HepG2 (cell line): ENCODE measurements at regions not wholly inside any gene's neighbourhood (a gene's known extent, or its start where the extent isn't known, plus 50 kb on each side); places are given as distances from the start of the nearest gene placed in this dataset.

Experiments used
- ATAC-seq: fragments of 200-7000 bp; cut with Tn5 transposase; 3 replicates; pipeline ENCODE4 v1.9.1; 2020; ENCODE audit warnings: mild to moderate bottlenecking, moderate library complexity
- BruUV-seq: library from RNA; stranded (reverse); fragments of 400-500 nt; replicated peaks from 2 replicates; lab custom pipeline; 2021; lab: Mats Ljungman, UMichigan
- CTCF ChIA-PET: fragments of 300-600 bp; formaldehyde crosslinking; extraction: SDS; loops from one replicate; lab custom pipeline; 2021; ENCODE audit warnings: low total read pairs, inconsistent platforms, low intra/inter-chr PET ratio; lab: Yijun Ruan, JAX
- POLR2A ChIA-PET: fragments of 350-600 bp; sonication (Branson Sonifier 250); formaldehyde crosslinking; loops from one replicate; lab custom pipeline; 2020; ENCODE audit warnings: antibody characterized with exemption, inconsistent platforms; lab: Yijun Ruan, JAX
- DNase-seq: peaks from one replicate; pipeline ENCODE4 v3.0.0-alpha.2; 2015; ENCODE audit warnings: low spot score
- FAIRE-seq: peaks from 3 replicates; lab custom pipeline; 2011; peaks lifted over from hg19 to GRCh38; lab: Jason Lieb, UNC
- H2AFZ ChIP-seq: one replicate; pipeline ENCODE4 v1.6.1; 2011; ENCODE audit warnings: low read length, inconsistent platforms
- H3K27ac ChIP-seq: fragments of 300-600 bp; 3 replicates; pipeline ENCODE4 v1.8.0; 2011; ENCODE audit warnings: mixed run types, mild to moderate bottlenecking, mixed read lengths, low read length, inconsistent platforms; ENCODE audit not compliant: insufficient read depth; ENCODE audit errors: extremely low read length
- H3K27me3 ChIP-seq, 2 experiments: fragments of 200-600 bp in 1 of 2; 2 replicates in 1 of 2; 3 replicates in 1 of 2; pipeline versions ENCODE4 v1.6.0 to v1.8.0; 2011; ENCODE audit warnings: low read length in 2 of 2, mild to moderate bottlenecking in 2 of 2, moderate library complexity in 2 of 2, inconsistent platforms in 1 of 2; ENCODE audit not compliant: insufficient read depth in 2 of 2, control insufficient read depth in 1 of 2
- H3K36me3 ChIP-seq, 2 experiments: fragments of 200-600 bp in 1 of 2; replicated peaks in 1 of 2; 2 replicates in 1 of 2; 3 replicates in 1 of 2; pipeline versions ENCODE4 v1.5.1 to v1.8.0; 2011; ENCODE audit warnings: low read length in 2 of 2, inconsistent platforms in 1 of 2; ENCODE audit not compliant: insufficient read depth in 2 of 2, control insufficient read depth in 1 of 2
- H3K4me1 ChIP-seq: 2 replicates; pipeline ENCODE4 v1.5.1; 2012; ENCODE audit warnings: low read length, inconsistent platforms; ENCODE audit not compliant: insufficient read depth
- H3K4me2 ChIP-seq: 2 replicates; pipeline ENCODE4 v1.6.0; 2011; ENCODE audit warnings: low read depth, low read length, inconsistent platforms
- H3K4me3 ChIP-seq, 3 experiments: fragments of 200-600 bp in 1 of 3; sonication (generic), shearing (Covaris generic) in 1 of 3; replicated peaks in 1 of 3; 2 replicates each; pipeline ENCODE4 v1.5.1; 2011 to 2016; ENCODE audit warnings: low read length in 3 of 3, inconsistent platforms in 2 of 3, low read depth in 2 of 3, mild to moderate bottlenecking in 2 of 3, control low read depth in 1 of 3, mixed read lengths in 1 of 3; ENCODE audit not compliant: insufficient read depth in 1 of 3
- H3K79me2 ChIP-seq: one replicate; pipeline ENCODE4 v1.6.1; 2011; ENCODE audit warnings: low read length, inconsistent platforms; ENCODE audit not compliant: insufficient read depth
- H3K9ac ChIP-seq: 2 replicates; pipeline ENCODE4 v1.6.0; 2011; ENCODE audit warnings: mild to moderate bottlenecking, low read depth, low read length, inconsistent platforms; ENCODE audit not compliant: insufficient read depth
- H3K9me3 ChIP-seq: 2 replicates; pipeline ENCODE4 v1.5.1; 2012; ENCODE audit warnings: mild to moderate bottlenecking, low read length
- H4K20me1 ChIP-seq: 2 replicates; pipeline ENCODE4 v1.6.0; 2011; ENCODE audit warnings: inconsistent platforms, mild to moderate bottlenecking, low read length, moderate library complexity; ENCODE audit not compliant: insufficient read depth
- ARHGAP35 ChIP-seq: sonication (generic); formaldehyde crosslinking; IDR thresholded peaks from 2 replicates; pipeline ENCODE4 v1.9.0; 2022; ENCODE audit warnings: mild to moderate bottlenecking, inconsistent platforms, moderate library complexity, missing genetic modification reagents, borderline replicate concordance
- CENPX ChIP-seq: sonication (generic); formaldehyde crosslinking; IDR thresholded peaks from 2 replicates; pipeline ENCODE4 v1.9.0; 2021; ENCODE audit warnings: mild to moderate bottlenecking, missing genetic modification reagents, moderate library complexity
- FOXA1 ChIP-seq, 2 experiments: fragments of 450-650 bp in 1 of 2; sonication (generic) in 1 of 2; formaldehyde crosslinking in 1 of 2; IDR thresholded peaks; 2 replicates each; pipeline versions ENCODE4 v1.4.0 to v1.6.1; 2016 to 2020; ENCODE audit warnings: missing genetic modification reagents in 1 of 2
- FOXK1 ChIP-seq: sonication (generic); formaldehyde crosslinking; IDR thresholded peaks from 2 replicates; pipeline ENCODE4 v1.4.0; 2020; ENCODE audit warnings: low read depth, missing genetic modification reagents, borderline replicate concordance
- KLF6 ChIP-seq: IDR thresholded peaks from 2 replicates; pipeline ENCODE4 v1.8.0; 2016; ENCODE audit warnings: missing biosample characterization, missing genetic modification reagents
- PAX8 ChIP-seq: sonication (generic); formaldehyde crosslinking; IDR thresholded peaks from 2 replicates; pipeline ENCODE4 v1.8.0; 2022; ENCODE audit warnings: mild to moderate bottlenecking, missing genetic modification reagents, borderline replicate concordance
- PHF21A ChIP-seq: sonication (generic); formaldehyde crosslinking; IDR thresholded peaks from 2 replicates; pipeline ENCODE4 v1.5.0; 2020; ENCODE audit warnings: mild to moderate bottlenecking, missing genetic modification reagents
- TEAD3 ChIP-seq: optimal IDR thresholded peaks from 2 replicates; pipeline ENCODE3; 2016; ENCODE audit warnings: borderline replicate concordance
- U2AF1 ChIP-seq: fragments of 200-400 bp; formaldehyde crosslinking; optimal IDR thresholded peaks from 2 replicates; pipeline ENCODE3; 2017; ENCODE audit warnings: mild to moderate bottlenecking, low read depth, low read length
- ZNF549 ChIP-seq: sonication (generic); formaldehyde crosslinking; IDR thresholded peaks from 2 replicates; pipeline ENCODE4 v1.5.0; 2020; ENCODE audit warnings: missing genetic modification reagents
- ZNF83 ChIP-seq: sonication (generic); formaldehyde crosslinking; IDR thresholded peaks from 2 replicates; pipeline ENCODE4 v1.4.0; 2020; ENCODE audit warnings: missing genetic modification reagents, mild to moderate bottlenecking, borderline replicate concordance
- WGBS: methylation state at CpG from one replicate; pipeline ENCODE4 v1.1.6; 2017; ENCODE audit warnings: low lambda C conversion rate; 5-methylcytosine and 5-hydroxymethylcytosine counted together
- in situ Hi-C: cut with HindIII; loops from 2 replicates; pipeline ENCODE4 v1.10.0; 2017; ENCODE audit warnings: low pct_unique_long_range_greater_than_20kb; ENCODE audit not compliant: extremely low pct_ligation_motif_present
- intact Hi-C: fragments of 100-400 bp; cut with micrococcal nuclease; formaldehyde crosslinking; loops from one replicate; pipeline ENCODE4 v1.10.0; 2022; ENCODE audit not compliant: unreplicated experiment
- TF ChIP-seq, protein P1 (sequence below): sonication (generic); formaldehyde crosslinking; conservative IDR thresholded peaks from 2 replicates; pipeline ENCODE4 v1.8.0; 2022; ENCODE audit warnings: mild to moderate bottlenecking, moderate library complexity, missing genetic modification reagents
- TF ChIP-seq, protein P2 (sequence below): sonication (generic); formaldehyde crosslinking; conservative IDR thresholded peaks from 2 replicates; pipeline ENCODE4 v1.4.0; 2020; ENCODE audit warnings: mild to moderate bottlenecking, missing genetic modification reagents, moderate library complexity

DNA sequence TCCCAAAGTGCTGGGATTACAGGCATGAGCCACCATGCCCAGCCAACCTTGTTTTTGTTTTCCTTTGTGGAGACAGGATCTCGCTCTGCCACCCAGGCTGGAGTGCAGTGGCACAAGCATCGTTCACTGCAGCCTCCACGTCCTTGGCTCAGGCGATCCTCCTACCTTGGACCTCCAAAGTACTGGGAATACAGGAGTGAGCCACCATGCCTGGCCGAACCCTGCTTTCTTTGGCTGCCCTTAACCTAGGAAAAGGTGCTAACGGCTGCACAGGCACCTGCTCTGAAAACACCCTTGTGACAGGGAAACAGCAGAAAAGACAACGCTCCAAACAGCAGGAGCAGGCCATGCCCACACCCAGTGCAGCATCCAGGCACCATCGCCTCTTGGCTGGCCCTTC lies 71.9 kb downstream of the OAT start:
- 24% methylated on average over 6 of the region's 8 CpGs for WGBS

More for the DNA sequence above, 71.9 kb downstream of the OAT start:
- ATAC-seq, result no peak
- no peak overlapping the region for H3K27ac ChIP-seq
- H3K4me2 ChIP-seq, result no peak overlapping the region
- peaks cover 5 to 30% of the 10 kb centered on the region in 2 experiments; a peak in 4 of 5 replicates for H3K27me3 ChIP-seq
- no TSS peak for BruUV-seq
- FAIRE-seq, result no peak
- intact Hi-C loops, result no loop called here
- DNase-seq, result no peak
- H3K9ac ChIP-seq, result no peak overlapping the region
- TF ChIP-seq ZNF83 (CRISPR knock-in tag) (no peak), FOXK1 (CRISPR knock-in tag) (no peak), FOXA1 (IDR thresholded peaks at IDR 0.05) (no peak), FOXA1 (CRISPR knock-in tag; IDR thresholded peaks at IDR 0.05) (no peak), CENPX (no peak), PHF21A (CRISPR knock-in tag) (no peak), PAX8 (no peak), TEAD3 (CRISPR knock-in tag) (no peak), U2AF1 (no peak), ZNF549 (CRISPR knock-in tag) (no peak), ARHGAP35 (CRISPR knock-in tag) (no peak), KLF6 (no peak)
- TF ChIP-seq, protein P1, sequence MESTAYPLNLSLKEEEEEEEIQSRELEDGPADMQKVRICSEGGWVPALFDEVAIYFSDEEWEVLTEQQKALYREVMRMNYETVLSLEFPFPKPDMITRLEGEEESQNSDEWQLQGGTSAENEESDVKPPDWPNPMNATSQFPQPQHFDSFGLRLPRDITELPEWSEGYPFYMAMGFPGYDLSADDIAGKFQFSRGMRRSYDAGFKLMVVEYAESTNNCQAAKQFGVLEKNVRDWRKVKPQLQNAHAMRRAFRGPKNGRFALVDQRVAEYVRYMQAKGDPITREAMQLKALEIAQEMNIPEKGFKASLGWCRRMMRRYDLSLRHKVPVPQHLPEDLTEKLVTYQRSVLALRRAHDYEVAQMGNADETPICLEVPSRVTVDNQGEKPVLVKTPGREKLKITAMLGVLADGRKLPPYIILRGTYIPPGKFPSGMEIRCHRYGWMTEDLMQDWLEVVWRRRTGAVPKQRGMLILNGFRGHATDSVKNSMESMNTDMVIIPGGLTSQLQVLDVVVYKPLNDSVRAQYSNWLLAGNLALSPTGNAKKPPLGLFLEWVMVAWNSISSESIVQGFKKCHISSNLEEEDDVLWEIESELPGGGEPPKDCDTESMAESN, result no peak
- TF ChIP-seq, protein P2, sequence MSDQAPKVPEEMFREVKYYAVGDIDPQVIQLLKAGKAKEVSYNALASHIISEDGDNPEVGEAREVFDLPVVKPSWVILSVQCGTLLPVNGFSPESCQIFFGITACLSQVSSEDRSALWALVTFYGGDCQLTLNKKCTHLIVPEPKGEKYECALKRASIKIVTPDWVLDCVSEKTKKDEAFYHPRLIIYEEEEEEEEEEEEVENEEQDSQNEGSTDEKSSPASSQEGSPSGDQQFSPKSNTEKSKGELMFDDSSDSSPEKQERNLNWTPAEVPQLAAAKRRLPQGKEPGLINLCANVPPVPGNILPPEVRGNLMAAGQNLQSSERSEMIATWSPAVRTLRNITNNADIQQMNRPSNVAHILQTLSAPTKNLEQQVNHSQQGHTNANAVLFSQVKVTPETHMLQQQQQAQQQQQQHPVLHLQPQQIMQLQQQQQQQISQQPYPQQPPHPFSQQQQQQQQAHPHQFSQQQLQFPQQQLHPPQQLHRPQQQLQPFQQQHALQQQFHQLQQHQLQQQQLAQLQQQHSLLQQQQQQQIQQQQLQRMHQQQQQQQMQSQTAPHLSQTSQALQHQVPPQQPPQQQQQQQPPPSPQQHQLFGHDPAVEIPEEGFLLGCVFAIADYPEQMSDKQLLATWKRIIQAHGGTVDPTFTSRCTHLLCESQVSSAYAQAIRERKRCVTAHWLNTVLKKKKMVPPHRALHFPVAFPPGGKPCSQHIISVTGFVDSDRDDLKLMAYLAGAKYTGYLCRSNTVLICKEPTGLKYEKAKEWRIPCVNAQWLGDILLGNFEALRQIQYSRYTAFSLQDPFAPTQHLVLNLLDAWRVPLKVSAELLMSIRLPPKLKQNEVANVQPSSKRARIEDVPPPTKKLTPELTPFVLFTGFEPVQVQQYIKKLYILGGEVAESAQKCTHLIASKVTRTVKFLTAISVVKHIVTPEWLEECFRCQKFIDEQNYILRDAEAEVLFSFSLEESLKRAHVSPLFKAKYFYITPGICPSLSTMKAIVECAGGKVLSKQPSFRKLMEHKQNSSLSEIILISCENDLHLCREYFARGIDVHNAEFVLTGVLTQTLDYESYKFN (CRISPR knock-in tag), result no peak
- TF ChIP-seq, all 625 proteins: peak for 0
- no peak overlapping the region for H2AFZ ChIP-seq
- H3K4me3 ChIP-seq, result no peak overlapping the region
- no peaks in the 10 kb centered on the region for H3K9me3 ChIP-seq
- H3K4me1 ChIP-seq, result no peaks in the 10 kb centered on the region
- ChIA-PET CTCF (no interaction called here), POLR2A (no interaction called here)
- H3K79me2 ChIP-seq, result no peaks in the 10 kb centered on the region
- in situ Hi-C loops, result no loop called here
- no peaks in the 10 kb centered on the region for H4K20me1 ChIP-seq
- H3K36me3 ChIP-seq, result no peaks in the 10 kb centered on the region
